GM12891 (cell line): ENCODE measurements at regions not wholly inside any gene's neighbourhood (a gene's known extent, or its start where the extent isn't known, plus 50 kb on each side); places are given as distances from the start of the nearest gene placed in this dataset.

Experiments used
- POLR2A ChIP-seq: IDR thresholded peaks from 2 replicates; pipeline ENCODE4 v1.6.1; 2011; ENCODE audit warnings: low read depth, low read length, control low read depth
- POLR2AphosphoS5 ChIP-seq: IDR thresholded peaks from 2 replicates; pipeline ENCODE4 v1.6.1; 2011; ENCODE audit warnings: low read depth, low read length, control low read depth
- POU2F2 ChIP-seq: IDR thresholded peaks from 2 replicates; pipeline ENCODE4 v1.6.1; 2011; ENCODE audit warnings: low read depth, mild to moderate bottlenecking, control low read depth, low read length, moderate library complexity
- SPI1 ChIP-seq: IDR thresholded peaks from 2 replicates; pipeline ENCODE4 v1.6.1; 2011; ENCODE audit warnings: low read depth, low read length, control low read depth
- TAF1 ChIP-seq: IDR thresholded peaks from 2 replicates; pipeline ENCODE4 v1.6.1; 2011; ENCODE audit warnings: low read depth, low read length, control low read depth

DNA sequence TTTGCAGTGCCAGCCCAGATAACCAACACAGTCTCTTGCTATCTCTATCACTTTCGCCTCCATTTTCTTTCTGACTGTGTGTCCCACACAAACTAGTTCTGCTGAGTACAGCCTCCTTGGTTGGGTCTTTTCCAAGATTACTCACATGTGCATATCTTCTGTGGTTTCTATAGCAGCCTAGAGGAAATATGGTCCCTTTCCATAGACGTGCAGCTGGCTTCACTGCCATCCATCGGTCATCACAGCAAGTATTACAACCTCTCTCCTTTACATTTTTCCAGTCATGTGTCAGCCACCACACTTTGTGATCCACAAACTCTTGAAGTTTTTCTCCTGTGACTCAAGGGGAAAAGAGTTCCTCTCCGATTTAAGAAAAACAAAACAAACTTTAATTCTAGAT is 893.4 kb upstream of the ADGRL4 start:
- TF ChIP-seq SPI1 (no peak), POLR2A (no peak), POLR2AphosphoS5 (no peak), TAF1 (no peak), POU2F2 (no peak)
